GM18909 (cell line): ENCODE measurements at regions not wholly inside any gene's neighbourhood (a gene's known extent, or its start where the extent isn't known, plus 50 kb on each side); places are given as distances from the start of the nearest gene placed in this dataset.
"Not testable (repeated sequence)": the region's sequence is repeated elsewhere in the genome, so short reads cannot be mapped to it uniquely, and the experiment has no call there.

Experiments used
- ATAC-seq: cut with Tn5 transposase; IDR thresholded peaks from one replicate; pipeline ENCODE4 v1.9.1; 2021; ENCODE audit warnings: mild to moderate bottlenecking; ENCODE audit not compliant: unreplicated experiment, poor library complexity

- ATAC-seq = no peak
Observed at GRCh38 chr18:38170845-38171244, 605.2 kb upstream of the CELF4 start.

GRCh38 chr18:38167623-38168022 lies 602.0 kb upstream of the CELF4 start:
- no peak for ATAC-seq

GRCh38 chr18:38153116-38153515 lies 587.5 kb upstream of the CELF4 start:
- ATAC-seq = not testable (repeated sequence)

- no peak for ATAC-seq
Observed at GRCh38 chr18:38116716-38117115, 551.1 kb upstream of the CELF4 start.

- no peak for ATAC-seq
Observed at GRCh38 chr18:38115201-38115600, 549.6 kb upstream of the CELF4 start.

- no peak for ATAC-seq
Observed at GRCh38 chr18:38087538-38087937, 521.9 kb upstream of the CELF4 start.

GRCh38 chr18:38081516-38081915 lies 515.9 kb upstream of the CELF4 start:
- no peak for ATAC-seq

GRCh38 chr18:38077229-38077628 lies 511.6 kb upstream of the CELF4 start:
- ATAC-seq = no peak

- no peak for ATAC-seq
Observed at GRCh38 chr18:38076346-38077070, 510.9 kb upstream of the CELF4 start.

GRCh38 chr18:38074298-38074876 lies 508.8 kb upstream of the CELF4 start:
- ATAC-seq = no peak

GRCh38 chr18:38067821-38068220 lies 502.2 kb upstream of the CELF4 start:
- ATAC-seq = no peak

GRCh38 chr18:38067086-38067485 lies 501.5 kb upstream of the CELF4 start:
- ATAC-seq = no peak

- ATAC-seq = no peak
Observed at GRCh38 chr18:38052879-38053590, 487.4 kb upstream of the CELF4 start.

GRCh38 chr18:38047820-38048219 lies 482.2 kb upstream of the CELF4 start:
- ATAC-seq = no peak

- no peak for ATAC-seq
Observed at GRCh38 chr18:38046651-38047050, 481.1 kb upstream of the CELF4 start.

- no peak for ATAC-seq
Observed at GRCh38 chr18:38045845-38046244, 480.2 kb upstream of the CELF4 start.

GRCh38 chr18:38042211-38042890 lies 476.8 kb upstream of the CELF4 start:
- ATAC-seq = no peak

GRCh38 chr18:38038242-38038641 lies 472.6 kb upstream of the CELF4 start:
- ATAC-seq = no peak

GRCh38 chr18:38035193-38035592 lies 469.6 kb upstream of the CELF4 start:
- no peak for ATAC-seq

- ATAC-seq = no peak
Observed at GRCh38 chr18:38033282-38033681, 467.7 kb upstream of the CELF4 start.

- ATAC-seq = no peak
Observed at GRCh38 chr18:38032516-38032915, 466.9 kb upstream of the CELF4 start.
